ENCODE measurements at regions not wholly inside any gene's neighbourhood (a gene's known extent, or its start where the extent isn't known, plus 50 kb on each side); places are given as distances from the start of the nearest gene placed in this dataset.

GRCh38 chr15:58355382-58355971 lies 76.3 kb upstream of the LIPC start:
- no peak for ATAC-seq
- intact Hi-C loops (cut with micrococcal nuclease), result no loop called here
- ChIA-PET POLR2A (no interaction called here), RAD21 (ENCODE audit: low non-redundant PET in 1 of 2, low total read pairs in 2 of 2, uncharacterized antibody in 2 of 2, unreplicated experiment in 2 of 2) (no interaction called here), CTCF (no interaction called here)
- Histone ChIP-seq H3K27ac (ENCODE audit: low read depth, low read length) (no peak overlapping the region), H3K4me1 (ENCODE audit: control insufficient read depth in 1 of 2, insufficient read depth in 2 of 2, low read length in 2 of 2) (no peaks in the 10 kb centered on the region), H3K4me3 (replicated peaks in 1 of 2; ENCODE audit: low read depth in 1 of 2, low read length in 2 of 2) (no peak overlapping the region), H4K20me1 (ENCODE audit: insufficient read depth) (no peaks in the 10 kb centered on the region), H3K79me2 (ENCODE audit: insufficient read depth, low read length) (no peaks in the 10 kb centered on the region), H3K36me3 (ENCODE audit: control insufficient read depth in 1 of 2, insufficient read depth in 2 of 2, low read length in 2 of 2) (no peaks in the 10 kb centered on the region), H3K9ac (ENCODE audit: low read length) (no peak overlapping the region), H3K9me3 (ENCODE audit: control insufficient read depth in 1 of 2, insufficient read depth in 1 of 2, low read depth in 1 of 2, low read length in 2 of 2) (no peaks in the 10 kb centered on the region), H2AFZ (ENCODE audit: low read depth, low read length, poor library complexity, severe bottlenecking) (no peak overlapping the region), H3K4me2 (ENCODE audit: low read length) (no peak overlapping the region), H3K9me2 (ENCODE audit: insufficient read depth) (no peaks in the 10 kb centered on the region), H3K27me3 (ENCODE audit: insufficient read depth, low read length) (no peaks in the 10 kb centered on the region)
- no peak for TF ChIP-seq FOSL1 (IDR thresholded peaks at IDR 0.05; ENCODE audit: low read depth)
- TF ChIP-seq ELF1 (IDR thresholded peaks at IDR 0.05; ENCODE audit: borderline replicate concordance, low read depth), result no peak
- TF ChIP-seq EZH2phosphoT487 (IDR thresholded peaks at IDR 0.05; ENCODE audit: borderline replicate concordance), result no peak
- TF ChIP-seq, protein P1, sequence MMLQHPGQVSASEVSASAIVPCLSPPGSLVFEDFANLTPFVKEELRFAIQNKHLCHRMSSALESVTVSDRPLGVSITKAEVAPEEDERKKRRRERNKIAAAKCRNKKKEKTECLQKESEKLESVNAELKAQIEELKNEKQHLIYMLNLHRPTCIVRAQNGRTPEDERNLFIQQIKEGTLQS (IDR thresholded peaks at IDR 0.05), result no peak
- no peak for TF ChIP-seq EGR1 (IDR thresholded peaks at IDR 0.05; ENCODE audit: low read depth)
- TF ChIP-seq CBX3 (IDR thresholded peaks at IDR 0.05; ENCODE audit: low read depth), result no peak
- TF ChIP-seq, protein P2, sequence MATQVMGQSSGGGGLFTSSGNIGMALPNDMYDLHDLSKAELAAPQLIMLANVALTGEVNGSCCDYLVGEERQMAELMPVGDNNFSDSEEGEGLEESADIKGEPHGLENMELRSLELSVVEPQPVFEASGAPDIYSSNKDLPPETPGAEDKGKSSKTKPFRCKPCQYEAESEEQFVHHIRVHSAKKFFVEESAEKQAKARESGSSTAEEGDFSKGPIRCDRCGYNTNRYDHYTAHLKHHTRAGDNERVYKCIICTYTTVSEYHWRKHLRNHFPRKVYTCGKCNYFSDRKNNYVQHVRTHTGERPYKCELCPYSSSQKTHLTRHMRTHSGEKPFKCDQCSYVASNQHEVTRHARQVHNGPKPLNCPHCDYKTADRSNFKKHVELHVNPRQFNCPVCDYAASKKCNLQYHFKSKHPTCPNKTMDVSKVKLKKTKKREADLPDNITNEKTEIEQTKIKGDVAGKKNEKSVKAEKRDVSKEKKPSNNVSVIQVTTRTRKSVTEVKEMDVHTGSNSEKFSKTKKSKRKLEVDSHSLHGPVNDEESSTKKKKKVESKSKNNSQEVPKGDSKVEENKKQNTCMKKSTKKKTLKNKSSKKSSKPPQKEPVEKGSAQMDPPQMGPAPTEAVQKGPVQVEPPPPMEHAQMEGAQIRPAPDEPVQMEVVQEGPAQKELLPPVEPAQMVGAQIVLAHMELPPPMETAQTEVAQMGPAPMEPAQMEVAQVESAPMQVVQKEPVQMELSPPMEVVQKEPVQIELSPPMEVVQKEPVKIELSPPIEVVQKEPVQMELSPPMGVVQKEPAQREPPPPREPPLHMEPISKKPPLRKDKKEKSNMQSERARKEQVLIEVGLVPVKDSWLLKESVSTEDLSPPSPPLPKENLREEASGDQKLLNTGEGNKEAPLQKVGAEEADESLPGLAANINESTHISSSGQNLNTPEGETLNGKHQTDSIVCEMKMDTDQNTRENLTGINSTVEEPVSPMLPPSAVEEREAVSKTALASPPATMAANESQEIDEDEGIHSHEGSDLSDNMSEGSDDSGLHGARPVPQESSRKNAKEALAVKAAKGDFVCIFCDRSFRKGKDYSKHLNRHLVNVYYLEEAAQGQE (IDR thresholded peaks at IDR 0.05; ENCODE audit: low read depth), result no peak
- no peak for TF ChIP-seq SIN3A (IDR thresholded peaks at IDR 0.05; ENCODE audit: low read depth)
- TF ChIP-seq RAD21 (IDR thresholded peaks at IDR 0.05; ENCODE audit: low read depth), result no peak
- TF ChIP-seq EZH2 (IDR thresholded peaks at IDR 0.05), result no peak
- TF ChIP-seq CEBPB (IDR thresholded peaks at IDR 0.05; ENCODE audit: low read depth), result no peak
- TF ChIP-seq ZNF274 (IDR thresholded peaks at IDR 0.05; ENCODE audit: low read depth, low read length), result no peak
- no peak for TF ChIP-seq CTCF (IDR thresholded peaks at IDR 0.05 in 2 of 3, conservative IDR thresholded peaks at IDR 0.05 in 1 of 3; ENCODE audit: borderline replicate concordance in 1 of 3, insufficient read depth in 1 of 3, low read depth in 2 of 3, low read length in 2 of 3)
- no peak for TF ChIP-seq TCF7L2 (IDR thresholded peaks at IDR 0.05; ENCODE audit: borderline replicate concordance, extremely low read depth, insufficient read depth, insufficient read length)
- DNase-seq (ENCODE audit: low read depth, low spot score), result no peak
- BruUV-seq (replicated peaks), result no TSS peak

Data from HCT116 (cell line).